ENCODE measurements at regions not wholly inside any gene's neighbourhood (a gene's known extent, or its start where the extent isn't known, plus 50 kb on each side); places are given as distances from the start of the nearest gene placed in this dataset.

- Histone ChIP-seq H3K9me3 (ENCODE audit: control insufficient read depth, low read depth, low read length) (no peaks in the 10 kb centered on the region), H3K18ac (ENCODE audit: insufficient read length, low read depth, low read length) (no peak overlapping the region), H2AK5ac (ENCODE audit: insufficient read length, low read length) (no peak overlapping the region), H4K91ac (ENCODE audit: insufficient read length, low read depth, low read length) (no peak overlapping the region), H4K5ac (ENCODE audit: insufficient read length, low read depth, low read length) (no peak overlapping the region), H3T11ph (ENCODE audit: low read length) (no peak overlapping the region), H2BK20ac (ENCODE audit: low read depth, low read length, poor library complexity, severe bottlenecking) (no peak overlapping the region), H3K4ac (ENCODE audit: low read depth, low read length) (no peak overlapping the region), H3K14ac (ENCODE audit: insufficient read depth, low read length) (no peak overlapping the region), H4K8ac (replicated peaks; ENCODE audit: insufficient read length, low read depth, low read length) (no peak overlapping the region), H3K9ac (ENCODE audit: extremely low read depth, insufficient read length, low read length) (no peak overlapping the region), H2BK5ac (ENCODE audit: insufficient read length, low read length) (no peak overlapping the region), H3K79me2 (ENCODE audit: insufficient read depth, low read length) (no peaks in the 10 kb centered on the region), H3K4me2 (ENCODE audit: insufficient read depth, insufficient read length, low read length) (no peak overlapping the region), H3K56ac (ENCODE audit: insufficient read length, low read depth, low read length) (no peak overlapping the region), H2AFZ (ENCODE audit: low read length) (no peak overlapping the region), H3K23ac (ENCODE audit: insufficient read length, low read depth, low read length) (no peak overlapping the region), H3K23me2 (ENCODE audit: insufficient read length, low read depth, low read length, poor library complexity, severe bottlenecking) (no peaks in the 10 kb centered on the region), H3K27me3 (ENCODE audit: insufficient read depth, low read length) (no peaks in the 10 kb centered on the region), H2BK15ac (ENCODE audit: low read depth, low read length) (no peak overlapping the region), H4K20me1 (ENCODE audit: control insufficient read depth, insufficient read depth, insufficient read length) (no peaks in the 10 kb centered on the region), H3K27ac (ENCODE audit: insufficient read length, low read depth, low read length) (no peak overlapping the region), H3K79me1 (ENCODE audit: insufficient read depth, low read depth, low read length, poor library complexity, severe bottlenecking) (no peaks in the 10 kb centered on the region), H2BK12ac (ENCODE audit: insufficient read length, low read depth, low read length) (no peak overlapping the region), H3K4me1 (ENCODE audit: insufficient read depth, low read length) (no peaks in the 10 kb centered on the region; the same call in 1 of the 2 replicates), H2BK120ac (ENCODE audit: low read depth, low read length, poor library complexity, severe bottlenecking) (no peak overlapping the region)
- no peak for TF ChIP-seq CTCF (conservative IDR thresholded peaks at IDR 0.05)
- Mint-ChIP-seq H3K27ac (no peak overlapping the region), H3K36me3 (ENCODE audit: insufficient read depth in 1 of 3, low read depth in 3 of 3) (no peaks in the 10 kb centered on the region; a peak in 1 of 7 replicates), H3K27me3 (ENCODE audit: low read depth) (no peaks in the 10 kb centered on the region), H3K4me1 (peaks cover 12 to 20% of the 10 kb centered on the region in 2 experiments), H3K9me3 (no peaks in the 10 kb centered on the region), H3K4me3 (no peak overlapping the region)
- no CpG with 5 or more reads among the region's 4 CpGs for WGBS (ENCODE audit: extremely low coverage, insufficient read length, low lambda C conversion rate)
- no peak for DNase-seq
Observed at GRCh38 chr2:78908973-78909372, 116.5 kb upstream of the REG3G start.

Data from H9 (cell line).